ENCODE measurements at regions not wholly inside any gene's neighbourhood (a gene's known extent, or its start where the extent isn't known, plus 50 kb on each side); places are given as distances from the start of the nearest gene placed in this dataset.

- intact Hi-C loops (cut with micrococcal nuclease) = no loop called here
- ATAC-seq = no peak
- no peak for DNase-seq
These were observed 443.7 kb downstream of the TNS1 start for GRCh38 chr2:217559084-217559483.

GRCh38 chr2:217555081-217555876, 447.5 kb downstream of the TNS1 start:
- intact Hi-C loops (cut with micrococcal nuclease) = no loop called here
- DNase-seq (peak; percentile 29), ATAC-seq (peak; percentile 21)

GRCh38 chr2:217553679-217554078, 449.1 kb downstream of the TNS1 start:
- intact Hi-C loops (cut with micrococcal nuclease) = no loop called here
- ATAC-seq (peak; percentile 77), DNase-seq (no peak)

GRCh38 chr2:217553202-217553601, 449.6 kb downstream of the TNS1 start:
- DNase-seq (no peak), ATAC-seq (no peak)
- intact Hi-C loops (cut with micrococcal nuclease) = no loop called here

GRCh38 chr2:217552081-217552480, 450.7 kb downstream of the TNS1 start:
- no peak for ATAC-seq
- no peak for DNase-seq
- intact Hi-C loops (cut with micrococcal nuclease) = no loop called here

GRCh38 chr2:217551252-217551899, 451.4 kb downstream of the TNS1 start:
- ATAC-seq = no peak
- intact Hi-C loops (cut with micrococcal nuclease) = no loop called here
- no peak for DNase-seq

GRCh38 chr2:217539126-217539525, 463.7 kb downstream of the TNS1 start:
- intact Hi-C loops (cut with micrococcal nuclease) = no loop called here
- ATAC-seq = no peak
- DNase-seq = no peak

GRCh38 chr2:217538719-217539118, 464.1 kb downstream of the TNS1 start:
- no peak for ATAC-seq
- DNase-seq = no peak
- intact Hi-C loops (cut with micrococcal nuclease) = no loop called here

GRCh38 chr2:217535957-217536708, 466.7 kb downstream of the TNS1 start:
- no peak for DNase-seq
- intact Hi-C loops (cut with micrococcal nuclease) = no loop called here
- ATAC-seq = peak; percentile 71

- peak; percentile 44 for DNase-seq
- intact Hi-C loops (cut with micrococcal nuclease) = no loop called here
- peak; percentile 99 for ATAC-seq
These were observed 472.3 kb downstream of the TNS1 start for GRCh38 chr2:217530392-217531090.

- ATAC-seq (no peak), DNase-seq (no peak)
- intact Hi-C loops (cut with micrococcal nuclease) = no loop called here
These were observed 473.5 kb downstream of the TNS1 start for GRCh38 chr2:217529271-217529670.

- DNase-seq (no peak), ATAC-seq (no peak)
- intact Hi-C loops (cut with micrococcal nuclease) = no loop called here
These were observed 475.1 kb downstream of the TNS1 start for GRCh38 chr2:217527590-217528202.

- no peak for DNase-seq
- intact Hi-C loops (cut with micrococcal nuclease) = no loop called here
- no peak for ATAC-seq
These were observed 477.7 kb downstream of the TNS1 start for GRCh38 chr2:217525076-217525475.

GRCh38 chr2:217523286-217523685, 479.5 kb downstream of the TNS1 start:
- intact Hi-C loops (cut with micrococcal nuclease) = no loop called here
- peak; percentile 93 for ATAC-seq
- peak; percentile 76 for DNase-seq

- DNase-seq (no peak), ATAC-seq (peak; percentile 44)
- intact Hi-C loops (cut with micrococcal nuclease) = no loop called here
These were observed 481.0 kb downstream of the TNS1 start for GRCh38 chr2:217521820-217522219.

- ATAC-seq (no peak), DNase-seq (no peak)
- intact Hi-C loops (cut with micrococcal nuclease) = no loop called here
These were observed 482.3 kb downstream of the TNS1 start for GRCh38 chr2:217520356-217521010.

GRCh38 chr2:217517402-217517801, 485.4 kb downstream of the TNS1 start:
- DNase-seq (no peak), ATAC-seq (peak; percentile 67)
- intact Hi-C loops (cut with micrococcal nuclease) = loop anchor here (10.0 kb wide), 1 partner anchor 197 kb away; no protein-coding TSS in a partner anchor

- ATAC-seq (no peak), DNase-seq (peak; percentile 27)
- intact Hi-C loops (cut with micrococcal nuclease) = loop anchor here (10.0 kb wide), 1 partner anchor 199 kb away; no protein-coding TSS in a partner anchor
These were observed 487.0 kb downstream of the TNS1 start for GRCh38 chr2:217515615-217516309.

Data from left ventricle myocardium superior (tissue), 1 donor.